Keratinocyte (primary cell): ENCODE measurements at regions not wholly inside any gene's neighbourhood (a gene's known extent, or its start where the extent isn't known, plus 50 kb on each side); places are given as distances from the start of the nearest gene placed in this dataset.

Experiments
- DNase-seq: peaks from one replicate; pipeline ENCODE4 v3.0.0-alpha.2; 2011; ENCODE audit warnings: low read depth, missing footprints, low spot score
- FAIRE-seq: peaks from 2 replicates; lab custom pipeline; 2011; peaks lifted over from hg19 to GRCh38; lab: Jason Lieb, UNC
- H2AFZ ChIP-seq: 2 replicates; pipeline ENCODE4 v1.6.0; 2012; ENCODE audit warnings: low read length, control low read depth, inconsistent platforms; ENCODE audit not compliant: control insufficient read depth
- H3K27ac ChIP-seq: 2 replicates; pipeline ENCODE4 v1.5.1; 2011; ENCODE audit warnings: low read length; ENCODE audit not compliant: control insufficient read depth, insufficient read depth
- H3K27me3 ChIP-seq: 3 replicates; pipeline ENCODE4 v1.6.0; 2011; ENCODE audit warnings: low read length; ENCODE audit not compliant: control insufficient read depth, insufficient read depth; ENCODE audit errors: extremely low read depth
- H3K36me3 ChIP-seq, 2 experiments: 2 replicates in 1 of 2; 3 replicates in 1 of 2; pipeline ENCODE4 v1.5.1; 2011; ENCODE audit warnings: low read length in 2 of 2, mild to moderate bottlenecking in 1 of 2; ENCODE audit not compliant: control insufficient read depth in 2 of 2, insufficient read depth in 2 of 2; ENCODE audit errors: extremely low read depth in 1 of 2
- H3K4me1 ChIP-seq: 3 replicates; pipeline ENCODE4 v1.5.1; 2011; ENCODE audit warnings: low read length; ENCODE audit not compliant: control insufficient read depth, insufficient read depth; ENCODE audit errors: extremely low read depth
- H3K4me2 ChIP-seq: 3 replicates; pipeline ENCODE4 v1.6.0; 2011; ENCODE audit warnings: low read depth, low read length; ENCODE audit not compliant: control insufficient read depth, insufficient read depth; ENCODE audit errors: extremely low read depth
- H3K4me3 ChIP-seq, 3 experiments: fragments of 200-600 bp in 1 of 3; sonication (generic) in 1 of 3; 2 replicates in 2 of 3; 3 replicates in 1 of 3; pipeline ENCODE4 v1.5.1; 2011 to 2016; ENCODE audit warnings: low read length in 3 of 3, mild to moderate bottlenecking in 3 of 3, control low read depth in 2 of 3, inconsistent platforms in 1 of 3, low read depth in 1 of 3, mixed read lengths in 1 of 3, mixed run types in 1 of 3, moderate library complexity in 1 of 3; ENCODE audit not compliant: control insufficient read depth in 2 of 3, insufficient read depth in 2 of 3; ENCODE audit errors: extremely low read depth in 1 of 3
- H3K79me2 ChIP-seq: 2 replicates; pipeline ENCODE4 v1.6.0; 2012; ENCODE audit warnings: low read length; ENCODE audit not compliant: control insufficient read depth, insufficient read depth
- H3K9ac ChIP-seq: 3 replicates; pipeline ENCODE4 v1.6.0; 2011; ENCODE audit warnings: low read length; ENCODE audit not compliant: control insufficient read depth, insufficient read depth; ENCODE audit errors: extremely low read depth
- H3K9me1 ChIP-seq: 3 replicates; pipeline ENCODE4 v1.6.0; 2011; ENCODE audit warnings: low read length; ENCODE audit not compliant: control insufficient read depth, insufficient read depth; ENCODE audit errors: extremely low read depth
- H3K9me3 ChIP-seq: 2 replicates; pipeline ENCODE4 v1.5.1; 2012; ENCODE audit warnings: low read depth, low read length; ENCODE audit not compliant: control insufficient read depth
- H4K20me1 ChIP-seq: 3 replicates; pipeline ENCODE4 v1.6.0; 2011; ENCODE audit warnings: low read length; ENCODE audit not compliant: control insufficient read depth, insufficient read depth; ENCODE audit errors: extremely low read depth
- CTCF ChIP-seq, 3 experiments: IDR thresholded peaks in 1 of 3; conservative IDR thresholded peaks in 1 of 3; optimal IDR thresholded peaks in 1 of 3; 2 replicates in 2 of 3; 3 replicates in 1 of 3; pipeline versions ENCODE3 to v1.5.1; 2011; ENCODE audit warnings: low read length in 3 of 3, mild to moderate bottlenecking in 3 of 3, moderate library complexity in 2 of 3, control low read depth in 1 of 3, inconsistent platforms in 1 of 3; ENCODE audit not compliant: insufficient read depth in 2 of 3; ENCODE audit errors: extremely low read depth in 1 of 3
- EZH2 ChIP-seq: IDR thresholded peaks from one replicate; pipeline ENCODE4 v1.6.1; 2012; ENCODE audit warnings: inconsistent platforms, mild to moderate bottlenecking, low read length, moderate library complexity
- dilution Hi-C: fragments of 300-500 bp; cut with MboI; formaldehyde crosslinking; loops from one replicate; pipeline ENCODE4 v1.7.0; 2020; ENCODE audit warnings: low sequenced_read_pairs; ENCODE audit not compliant: extremely low pct_ligation_motif_present

- no peak for FAIRE-seq
- H3K9me3 ChIP-seq: no peaks in the 10 kb centered on the region
- no peak overlapping the region for H3K27ac ChIP-seq
- H3K36me3 ChIP-seq: no peaks in the 10 kb centered on the region
- no peak overlapping the region for H3K4me2 ChIP-seq
- no peak overlapping the region for H2AFZ ChIP-seq
- no peaks in the 10 kb centered on the region for H3K4me1 ChIP-seq
- H3K4me3 ChIP-seq: no peak overlapping the region
- no peaks in the 10 kb centered on the region for H3K9me1 ChIP-seq
- dilution Hi-C loops: no loop called here
- TF ChIP-seq CTCF (optimal IDR thresholded peaks at IDR 0.05 in 1 of 3, IDR thresholded peaks at IDR 0.05 in 1 of 3, conservative IDR thresholded peaks at IDR 0.05 in 1 of 3; ENCODE audit: extremely low read depth in 1 of 3, insufficient read depth in 2 of 3, low read length in 3 of 3) (no peak), EZH2 (no peak)
- H3K9ac ChIP-seq: no peak overlapping the region
- H3K79me2 ChIP-seq: no peaks in the 10 kb centered on the region
- H4K20me1 ChIP-seq: no peaks in the 10 kb centered on the region
- DNase-seq: no peak
- no peaks in the 10 kb centered on the region for H3K27me3 ChIP-seq
Observed at GRCh38 chr10:64477791-64478190, 956.6 kb downstream of the REEP3 start.

- no peak overlapping the region for H2AFZ ChIP-seq
- H3K4me2 ChIP-seq: no peak overlapping the region
- TF ChIP-seq EZH2 (no peak), CTCF (optimal IDR thresholded peaks at IDR 0.05 in 1 of 3, IDR thresholded peaks at IDR 0.05 in 1 of 3, conservative IDR thresholded peaks at IDR 0.05 in 1 of 3; ENCODE audit: extremely low read depth in 1 of 3, insufficient read depth in 2 of 3, low read length in 3 of 3) (no peak)
- DNase-seq: no peak
- no peaks in the 10 kb centered on the region for H3K36me3 ChIP-seq
- no peak overlapping the region for H3K4me3 ChIP-seq
- H3K27ac ChIP-seq: no peak overlapping the region
- no peak overlapping the region for H3K9ac ChIP-seq
- dilution Hi-C loops: no loop called here
- no peaks in the 10 kb centered on the region for H3K9me3 ChIP-seq
- no peaks in the 10 kb centered on the region for H3K9me1 ChIP-seq
- H3K4me1 ChIP-seq: no peaks in the 10 kb centered on the region
- H4K20me1 ChIP-seq: no peaks in the 10 kb centered on the region
- H3K79me2 ChIP-seq: no peaks in the 10 kb centered on the region
- FAIRE-seq: no peak
- H3K27me3 ChIP-seq: no peaks in the 10 kb centered on the region
Observed at GRCh38 chr10:64484811-64485330, 963.7 kb downstream of the REEP3 start.
